DND-41 (cell line): ENCODE measurements at regions not wholly inside any gene's neighbourhood (a gene's known extent, or its start where the extent isn't known, plus 50 kb on each side); places are given as distances from the start of the nearest gene placed in this dataset.

Source experiments
- ATAC-seq: fragments of 200-7000 bp; cut with Tn5 transposase; 3 replicates; pipeline ENCODE4 v1.9.1; 2021; ENCODE audit warnings: low read depth; ENCODE audit not compliant: insufficient read depth
- DNase-seq: peaks from one replicate; pipeline ENCODE4 v3.0.0-alpha.2; 2020
- H2AFZ ChIP-seq: 2 replicates; pipeline ENCODE4 v1.6.0; 2012; ENCODE audit warnings: low read depth, low read length
- H3K27ac ChIP-seq: 2 replicates; pipeline ENCODE4 v1.5.1; 2012; ENCODE audit warnings: low read length, inconsistent platforms
- H3K27me3 ChIP-seq: fragments of 200-600 bp; sonication (generic); 2 replicates; pipeline ENCODE4 v1.6.0; 2012; ENCODE audit warnings: low read length, mild to moderate bottlenecking, inconsistent platforms; ENCODE audit not compliant: insufficient read depth, poor library complexity
- H3K36me3 ChIP-seq: 2 replicates; pipeline ENCODE4 v1.5.1; 2012; ENCODE audit warnings: low read length, inconsistent platforms; ENCODE audit not compliant: insufficient read depth
- H3K4me1 ChIP-seq: 2 replicates; pipeline ENCODE4 v1.5.1; 2012; ENCODE audit warnings: mild to moderate bottlenecking, low read length; ENCODE audit not compliant: insufficient read depth
- H3K4me2 ChIP-seq: 2 replicates; pipeline ENCODE4 v1.6.0; 2012; ENCODE audit warnings: mild to moderate bottlenecking, moderate library complexity, low read length, inconsistent platforms; ENCODE audit not compliant: insufficient read depth
- H3K4me3 ChIP-seq, 2 experiments: fragments of 200-600 bp in 1 of 2; shearing (Covaris generic) in 1 of 2; 2 replicates each; pipeline ENCODE4 v1.5.1; 2012 to 2016; ENCODE audit warnings: inconsistent platforms in 2 of 2, low read length in 2 of 2, mild to moderate bottlenecking in 2 of 2, low read depth in 1 of 2, moderate library complexity in 1 of 2
- H3K79me2 ChIP-seq: 2 replicates; pipeline ENCODE4 v1.6.0; 2012; ENCODE audit warnings: low read length, inconsistent platforms; ENCODE audit not compliant: insufficient read depth
- H3K9ac ChIP-seq: 2 replicates; pipeline ENCODE4 v1.6.0; 2012; ENCODE audit warnings: low read depth, mild to moderate bottlenecking, inconsistent platforms, low read length, moderate library complexity
- H3K9me3 ChIP-seq: 2 replicates; pipeline ENCODE4 v1.5.1; 2012; ENCODE audit warnings: low read length, moderate library complexity, mild to moderate bottlenecking, inconsistent platforms; ENCODE audit not compliant: insufficient read depth, severe bottlenecking
- H4K20me1 ChIP-seq: 2 replicates; pipeline ENCODE4 v1.6.0; 2012; ENCODE audit warnings: low read length; ENCODE audit not compliant: insufficient read depth
- CTCF ChIP-seq: IDR thresholded peaks from 2 replicates; pipeline ENCODE4 v1.5.1; 2012; ENCODE audit warnings: borderline replicate concordance, low read length, moderate library complexity, mild to moderate bottlenecking; ENCODE audit not compliant: poor library complexity, severe bottlenecking; ENCODE audit errors: extremely low read depth
- EZH2 ChIP-seq: IDR thresholded peaks from 3 replicates; pipeline ENCODE4 v1.6.1; 2012; ENCODE audit warnings: borderline replicate concordance, low read depth, mild to moderate bottlenecking, moderate library complexity, low read length, inconsistent platforms; ENCODE audit not compliant: severe bottlenecking

GRCh38 chr13:33626407-33626806 lies 191.5 kb upstream of the RFC3 start:
- Histone ChIP-seq H3K27ac (no peak overlapping the region), H3K27me3 (no peaks in the 10 kb centered on the region), H3K9me3 (no peaks in the 10 kb centered on the region), H3K4me1 (no peaks in the 10 kb centered on the region), H3K36me3 (no peaks in the 10 kb centered on the region), H4K20me1 (no peaks in the 10 kb centered on the region), H3K4me2 (no peak overlapping the region), H3K4me3 (no peak overlapping the region), H2AFZ (no peak overlapping the region), H3K79me2 (no peaks in the 10 kb centered on the region), H3K9ac (no peak overlapping the region)
- ATAC-seq = no peak
- TF ChIP-seq EZH2 (no peak), CTCF (no peak)
- no peak for DNase-seq

- Histone ChIP-seq H3K9me3 (no peaks in the 10 kb centered on the region), H3K4me3 (no peak overlapping the region), H3K9ac (no peak overlapping the region), H3K27ac (no peak overlapping the region), H2AFZ (no peak overlapping the region; the same call in 1 of the 2 replicates), H4K20me1 (no peaks in the 10 kb centered on the region), H3K4me2 (no peak overlapping the region), H3K36me3 (no peaks in the 10 kb centered on the region), H3K79me2 (no peaks in the 10 kb centered on the region), H3K4me1 (no peaks in the 10 kb centered on the region), H3K27me3 (no peaks in the 10 kb centered on the region)
- no peak for TF ChIP-seq EZH2
- TF ChIP-seq CTCF = no peak
- no peak for DNase-seq
- no peak for ATAC-seq
Observed at GRCh38 chr13:33628662-33629061, 189.3 kb upstream of the RFC3 start.

- Histone ChIP-seq H3K27ac (no peak overlapping the region), H3K4me1 (no peaks in the 10 kb centered on the region), H3K9me3 (no peaks in the 10 kb centered on the region), H3K79me2 (no peaks in the 10 kb centered on the region), H2AFZ (no peak overlapping the region), H3K4me3 (no peak overlapping the region), H4K20me1 (no peaks in the 10 kb centered on the region), H3K9ac (no peak overlapping the region), H3K4me2 (no peak overlapping the region), H3K36me3 (no peaks in the 10 kb centered on the region), H3K27me3 (no peaks in the 10 kb centered on the region)
- no peak for ATAC-seq
- no peak for DNase-seq
- no peak for TF ChIP-seq EZH2
- no peak for TF ChIP-seq CTCF
Observed at GRCh38 chr13:33629605-33630360, 188.2 kb upstream of the RFC3 start.
